ENCODE measurements at regions not wholly inside any gene's neighbourhood (a gene's known extent, or its start where the extent isn't known, plus 50 kb on each side); places are given as distances from the start of the nearest gene placed in this dataset.

GRCh38 chr13:85445534-85445933 lies 353.7 kb downstream of the SLITRK6 start:
- DNase-seq = no peak

DNA sequence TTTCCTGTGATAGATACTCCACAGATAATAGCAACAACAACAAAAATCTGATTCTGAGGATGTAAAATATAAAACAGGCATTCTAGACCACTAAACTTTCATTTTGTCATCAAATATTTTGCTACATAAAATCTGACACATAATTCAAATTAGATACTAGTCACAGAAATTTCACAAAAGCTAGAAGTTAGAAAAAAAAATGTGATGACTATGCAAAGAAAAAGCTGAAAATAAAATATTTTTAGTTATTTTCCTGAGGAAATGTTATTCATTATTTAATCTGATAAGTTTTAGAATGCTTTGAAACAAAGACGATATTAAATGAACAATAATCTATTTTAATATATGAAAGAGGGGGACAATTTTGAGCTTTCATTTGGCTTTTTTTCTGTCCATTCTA lies 357.2 kb downstream of the SLITRK6 start:
- no peak for DNase-seq

GRCh38 chr13:85441364-85441763 lies 357.9 kb downstream of the SLITRK6 start:
- DNase-seq = no peak

- no peak for DNase-seq
Measured at GRCh38 chr13:85436029-85436428, 363.2 kb downstream of the SLITRK6 start.

GRCh38 chr13:85434927-85435326 lies 364.3 kb downstream of the SLITRK6 start:
- DNase-seq = no peak

- no peak for DNase-seq
Measured at GRCh38 chr13:85432881-85433280, 366.3 kb downstream of the SLITRK6 start.

DNA sequence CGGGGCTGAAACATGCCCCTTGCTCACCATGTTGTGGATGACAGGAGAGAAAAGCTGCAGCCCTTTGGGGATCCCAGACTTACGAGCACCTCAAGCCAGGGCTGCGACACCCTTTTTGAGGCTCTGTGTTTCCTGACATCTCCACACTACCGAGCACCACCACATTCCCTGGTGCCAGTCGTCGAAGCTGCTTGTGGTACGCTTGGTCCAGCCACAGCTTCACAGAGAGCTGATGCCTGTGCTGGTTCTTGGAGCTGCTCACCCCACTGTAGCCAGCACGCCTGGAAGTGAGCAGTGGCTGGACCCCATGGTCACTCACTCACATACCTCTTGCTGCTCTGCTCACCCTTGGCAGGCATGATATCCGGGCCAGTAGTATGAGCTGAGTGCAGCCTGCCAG lies 367.5 kb downstream of the SLITRK6 start:
- DNase-seq = no peak

DNA sequence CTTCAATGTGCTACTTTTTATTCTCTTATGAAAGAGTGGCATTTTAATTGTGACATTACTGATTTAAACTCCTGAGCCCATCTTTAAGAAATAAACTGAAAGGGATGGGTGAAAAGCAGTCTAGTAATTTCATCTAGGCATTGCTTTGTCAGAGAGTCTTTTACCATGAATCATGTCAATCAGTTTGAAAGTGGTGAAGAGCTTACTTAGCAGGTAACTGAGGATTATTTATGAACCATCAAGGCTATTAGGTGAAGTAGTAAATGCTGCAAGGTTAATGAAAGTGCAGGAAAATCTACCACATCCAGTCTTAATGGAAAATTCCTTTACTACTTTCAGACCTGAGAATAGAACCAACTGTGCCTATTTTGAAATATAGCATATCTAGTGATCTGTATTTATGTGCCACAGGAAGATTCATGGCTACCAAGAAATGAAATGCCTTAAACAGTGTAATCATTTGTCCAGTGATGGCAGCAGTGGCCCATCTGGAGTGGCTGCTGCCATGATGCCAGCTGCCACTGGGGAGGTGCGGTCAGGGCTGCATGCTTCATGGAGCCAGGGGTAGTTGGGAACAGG lies 368.9 kb downstream of the SLITRK6 start:
- no peak for DNase-seq

DNA sequence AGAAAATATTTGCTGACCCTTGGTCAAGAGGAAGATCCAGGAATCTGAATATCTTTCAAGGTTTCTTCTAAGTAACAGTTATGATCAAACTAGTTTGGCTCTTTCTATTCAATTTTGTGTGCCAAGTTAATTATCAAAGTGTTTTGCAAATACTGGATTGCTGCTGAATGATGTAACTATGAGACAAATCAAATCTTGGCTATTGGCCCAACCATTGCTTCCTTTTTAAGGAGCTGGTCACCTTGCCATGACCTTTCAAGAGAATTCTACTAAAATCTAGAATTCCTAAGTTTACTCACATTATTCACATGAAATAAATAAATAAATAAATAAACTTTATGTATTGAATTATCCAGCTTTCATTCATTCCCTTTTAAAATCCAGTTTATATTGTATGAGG lies 371.8 kb downstream of the SLITRK6 start:
- DNase-seq = no peak

GRCh38 chr13:85420136-85420535 lies 379.1 kb downstream of the SLITRK6 start:
- DNase-seq = no peak

DNA sequence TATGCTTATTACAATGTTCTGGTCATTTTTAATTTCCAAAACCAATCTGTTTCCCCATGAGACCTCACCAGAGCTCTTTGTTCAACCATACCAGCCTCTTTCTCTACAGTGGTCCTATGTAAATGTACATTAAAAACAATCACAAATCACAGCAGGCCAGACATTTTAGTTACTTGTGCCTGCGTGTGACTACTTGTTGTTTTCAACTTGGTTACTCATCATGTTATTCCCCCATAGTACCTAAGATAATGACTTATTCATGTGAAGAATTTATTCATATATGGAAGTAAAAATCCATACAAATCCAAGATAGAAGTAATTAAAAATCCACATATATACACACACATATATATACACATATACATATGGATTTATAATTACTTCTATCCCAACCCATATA lies 379.6 kb downstream of the SLITRK6 start:
- no peak for DNase-seq

DNA sequence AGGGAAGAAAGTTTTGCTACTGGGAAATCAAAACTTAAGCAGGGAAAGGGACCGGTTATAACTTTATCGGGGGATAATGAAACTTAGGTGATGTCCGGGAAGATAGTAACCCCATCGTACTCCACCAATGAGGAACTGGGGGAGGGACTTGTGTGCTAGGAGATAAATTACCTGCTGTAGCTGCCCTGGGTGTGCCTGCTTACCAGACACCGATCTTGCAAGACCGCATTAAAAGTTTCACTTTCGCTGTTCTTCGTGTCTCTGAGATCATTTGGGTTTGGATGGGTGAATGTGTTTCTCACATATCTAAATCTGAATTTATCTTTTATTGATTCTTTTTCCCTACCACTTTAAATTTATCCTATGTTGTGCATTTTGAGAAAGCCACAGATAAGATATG lies 381.4 kb downstream of the SLITRK6 start:
- DNase-seq = no peak

GRCh38 chr13:85413664-85414063 lies 385.6 kb downstream of the SLITRK6 start:
- DNase-seq = no peak

DNA sequence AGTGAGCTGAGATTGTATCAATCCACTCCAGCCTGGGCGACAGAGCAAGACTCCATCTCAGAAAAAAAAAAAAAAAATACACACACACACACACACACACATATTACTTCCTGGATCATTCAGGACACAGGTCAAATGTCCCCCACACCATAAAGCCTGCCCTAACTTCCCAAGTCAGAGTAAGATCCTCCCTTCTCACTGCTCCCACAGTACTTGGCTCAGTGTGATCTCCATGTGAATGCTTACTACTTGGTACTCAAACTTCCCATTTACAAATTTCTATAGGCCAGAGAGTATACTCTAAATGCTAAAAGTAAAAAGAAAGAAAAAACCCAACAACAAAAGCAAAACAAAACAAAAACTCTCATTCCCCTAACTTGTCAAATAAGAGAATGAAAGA lies 386.8 kb downstream of the SLITRK6 start:
- no peak for DNase-seq

DNA sequence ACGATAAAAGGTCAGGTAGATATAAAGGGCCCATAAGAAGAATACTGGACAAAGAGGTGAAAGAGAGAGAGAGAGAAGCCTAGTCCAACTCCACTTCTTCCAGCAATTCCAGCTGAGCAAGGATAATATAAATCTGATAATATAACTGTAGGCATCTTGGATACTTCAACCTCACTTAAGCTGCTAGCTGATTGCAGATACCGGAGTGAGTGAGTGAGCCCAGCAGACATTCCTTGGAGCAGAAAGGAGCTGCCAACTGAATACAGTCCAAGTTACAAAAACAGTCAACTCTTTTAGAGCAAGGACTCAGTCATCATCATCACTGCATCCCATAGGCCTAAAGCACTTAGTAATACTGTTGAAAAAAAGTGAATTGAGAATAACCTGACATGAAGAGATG lies 387.6 kb downstream of the SLITRK6 start:
- DNase-seq = no peak

DNA sequence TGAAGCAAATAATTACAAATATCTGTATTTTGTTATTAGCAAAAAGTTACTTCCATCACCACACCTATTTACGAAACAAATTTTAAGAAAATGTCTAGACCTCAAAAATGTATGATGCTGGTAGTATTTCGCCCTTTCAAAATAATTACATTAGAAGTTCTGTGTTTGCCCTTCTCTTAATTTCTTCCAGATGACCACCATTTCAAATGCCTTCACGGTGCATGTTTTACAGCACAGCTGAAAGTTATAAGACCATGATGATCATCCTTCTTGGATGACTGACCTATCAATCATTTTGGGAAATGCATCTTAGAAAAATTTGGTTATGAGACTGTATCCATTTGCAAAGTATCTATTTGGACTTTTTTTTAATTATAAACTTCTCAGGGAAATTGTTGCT lies 390.8 kb downstream of the SLITRK6 start:
- DNase-seq = no peak

DNA sequence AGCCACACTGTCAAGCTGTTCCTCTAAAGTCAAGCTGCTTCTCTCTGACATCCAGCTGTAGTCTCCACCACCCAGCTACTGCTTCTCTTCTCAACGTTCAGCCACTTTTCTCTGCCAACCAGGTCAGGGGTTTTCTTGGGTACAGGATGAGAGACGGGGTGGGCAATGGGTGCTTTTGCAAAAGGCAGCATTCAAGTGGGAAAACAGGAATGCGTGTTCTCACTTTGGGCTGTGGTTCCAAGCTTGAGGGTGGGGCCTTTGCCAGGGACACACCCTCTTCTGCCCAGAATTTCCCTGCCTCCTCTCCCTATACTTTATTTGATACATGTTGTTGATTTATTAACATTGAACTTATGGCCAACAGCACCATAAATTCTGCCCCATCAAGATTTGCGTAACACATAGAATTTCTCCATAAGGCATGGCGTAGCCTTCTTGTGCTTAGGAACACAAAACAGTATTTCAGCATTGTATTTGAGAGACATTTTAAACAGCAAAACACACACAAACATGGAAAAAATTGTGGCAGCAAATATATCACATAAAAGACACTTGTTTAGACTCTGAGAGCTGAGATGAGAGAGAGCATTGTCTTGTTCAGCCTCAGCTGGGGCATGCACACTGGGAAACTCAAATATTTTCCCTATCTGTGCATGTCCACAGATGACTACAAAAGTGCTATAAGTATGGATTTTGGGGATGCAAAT lies 392.8 kb downstream of the SLITRK6 start:
- DNase-seq = no peak

DNA sequence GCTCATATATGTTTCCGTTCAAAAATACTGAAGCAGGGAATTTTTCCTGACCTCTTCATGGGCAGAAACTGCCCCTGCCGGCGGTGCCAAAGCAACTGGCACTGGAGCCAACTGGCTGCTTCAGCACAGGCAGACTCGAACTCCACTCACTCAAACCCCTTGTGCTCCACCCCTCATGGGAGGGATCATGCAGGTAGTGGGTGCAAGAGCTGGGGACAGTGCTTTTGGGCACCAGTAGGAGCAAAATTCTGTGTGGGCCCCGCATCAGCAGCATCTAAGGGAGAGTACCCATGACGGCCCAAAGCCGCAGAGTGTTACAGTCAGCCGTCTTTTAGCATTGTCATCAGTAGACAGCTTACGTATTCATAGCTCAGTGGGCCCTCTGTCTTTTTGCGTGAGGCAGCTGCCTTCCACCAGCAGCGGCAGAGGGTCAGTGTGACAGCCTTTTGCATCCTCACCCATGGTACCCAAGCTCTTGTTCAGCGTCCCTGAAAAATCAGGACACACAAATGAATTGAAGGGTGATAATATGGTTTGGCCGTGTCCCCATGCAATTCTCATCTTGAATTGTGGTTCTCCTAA lies 393.8 kb downstream of the SLITRK6 start:
- no peak for DNase-seq

GRCh38 chr13:85386424-85386823 lies 412.8 kb downstream of the SLITRK6 start:
- peak; percentile 49 for DNase-seq

- no peak for DNase-seq
Measured at GRCh38 chr13:85383291-85383690, 415.9 kb downstream of the SLITRK6 start.

DNA sequence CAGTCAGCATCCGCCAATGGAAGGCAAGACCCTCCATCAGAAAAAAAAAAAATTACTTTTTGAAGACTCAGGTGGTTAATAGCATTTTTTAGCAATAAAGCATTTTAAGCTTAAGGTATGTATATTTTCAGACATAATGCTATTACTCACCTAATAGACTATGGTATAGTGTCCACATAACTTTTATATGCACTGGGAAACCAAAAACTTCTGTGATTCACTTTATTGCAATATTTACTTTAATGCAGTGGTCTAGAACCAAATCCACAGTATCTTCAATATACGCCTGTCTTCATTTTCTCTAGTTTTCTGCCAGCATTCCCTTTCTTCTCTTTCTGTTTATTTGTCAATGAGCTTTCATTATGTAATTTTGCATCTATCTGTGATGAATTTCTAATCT lies 418.1 kb downstream of the SLITRK6 start:
- DNase-seq = no peak

DNA sequence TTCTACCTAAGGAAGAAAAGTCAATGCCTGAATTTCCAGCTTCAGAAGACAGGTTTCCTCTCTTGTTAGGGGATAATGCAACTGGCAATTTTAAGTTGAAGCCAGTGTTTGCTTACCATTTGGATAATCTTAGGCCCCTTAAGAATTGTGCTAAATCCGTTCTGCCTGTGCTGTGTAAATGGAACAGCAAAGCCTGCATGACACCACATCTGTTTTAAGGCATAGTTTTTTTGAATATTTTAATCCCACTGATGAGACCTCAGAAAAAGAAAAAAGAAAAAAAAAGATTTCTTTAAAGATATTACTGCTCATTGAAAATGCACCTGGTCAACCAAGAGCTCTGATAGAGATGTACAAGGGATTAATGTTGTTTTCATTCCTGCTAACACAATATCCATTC lies 419.2 kb downstream of the SLITRK6 start:
- no peak for DNase-seq

GRCh38 chr13:85379433-85379832 lies 419.8 kb downstream of the SLITRK6 start:
- DNase-seq = no peak

- DNase-seq = no peak
Measured at GRCh38 chr13:85377783-85378182, 421.4 kb downstream of the SLITRK6 start.

GRCh38 chr13:85373322-85373721 lies 425.9 kb downstream of the SLITRK6 start:
- DNase-seq = no peak
